A673 (cell line): ENCODE measurements at regions not wholly inside any gene's neighbourhood (a gene's known extent, or its start where the extent isn't known, plus 50 kb on each side); places are given as distances from the start of the nearest gene placed in this dataset.

Experiments used
- BruUV-seq: library from RNA; stranded (reverse); fragments of 400-500 nt; replicated peaks from 2 replicates; lab custom pipeline; 2021; lab: Mats Ljungman, UMichigan
- CTCF ChIA-PET: fragments of 300-600 bp; sonication (Branson Sonifier 250); formaldehyde crosslinking; loops from one replicate; lab custom pipeline; 2022; ENCODE audit warnings: antibody characterized with exemption; lab: Charles Lee
- POLR2A ChIA-PET: fragments of 300-600 bp; sonication (Branson Sonifier 250); formaldehyde crosslinking; loops from one replicate; lab custom pipeline; 2022; ENCODE audit warnings: antibody characterized with exemption; ENCODE audit not compliant: low non-redundant PET; lab: Charles Lee
- DNase-seq: peaks from one replicate; pipeline ENCODE4 v3.0.0-alpha.2; 2015; ENCODE audit warnings: low spot score
- H3K27ac ChIP-seq: fragments of 200-600 bp; sonication (generic); 2 replicates; pipeline ENCODE4 v1.5.1; 2016; ENCODE audit warnings: mixed run types, low read depth, mild to moderate bottlenecking, mixed read lengths, antibody characterized with exemption, low read length; ENCODE audit not compliant: poor library complexity, severe bottlenecking
- H3K27me3 ChIP-seq: fragments of 200-600 bp; sonication (generic); replicated peaks from 2 replicates; pipeline ENCODE4 v1.6.1; 2017; ENCODE audit warnings: mixed run types, low read depth, mild to moderate bottlenecking, mixed read lengths, antibody characterized with exemption, low read length; ENCODE audit not compliant: insufficient read depth, poor library complexity
- H3K36me3 ChIP-seq: fragments of 200-600 bp; sonication (generic); 2 replicates; pipeline ENCODE4 v1.6.1; 2016; ENCODE audit warnings: mixed run types, mild to moderate bottlenecking, mixed read lengths, antibody characterized with exemption, low read length; ENCODE audit not compliant: insufficient read depth, poor library complexity, severe bottlenecking
- H3K4me1 ChIP-seq: fragments of 200-600 bp; sonication (generic); 2 replicates; pipeline ENCODE4 v1.6.1; 2017; ENCODE audit warnings: mixed run types, mild to moderate bottlenecking, mixed read lengths, antibody characterized with exemption, low read length; ENCODE audit not compliant: insufficient read depth, poor library complexity, severe bottlenecking
- H3K4me3 ChIP-seq: fragments of 200-600 bp; sonication (generic); 2 replicates; pipeline ENCODE4 v1.5.1; 2016; ENCODE audit warnings: low read depth, mixed run types, mild to moderate bottlenecking, mixed read lengths, low read length; ENCODE audit not compliant: poor library complexity, severe bottlenecking
- H3K9me3 ChIP-seq: fragments of 200-600 bp; sonication (generic); 2 replicates; pipeline ENCODE4 v1.6.1; 2016; ENCODE audit warnings: mixed run types, low read depth, mild to moderate bottlenecking, mixed read lengths, antibody characterized with exemption, low read length; ENCODE audit not compliant: poor library complexity, severe bottlenecking
- EZH2 ChIP-seq: fragments of 200-600 bp; sonication (generic); IDR thresholded peaks from 2 replicates; pipeline ENCODE4 v1.6.1; 2017; ENCODE audit warnings: borderline replicate concordance, low read depth, mild to moderate bottlenecking, mixed read lengths, antibody characterized with exemption, low read length; ENCODE audit not compliant: poor library complexity, severe bottlenecking
- intact Hi-C: fragments of 100-400 bp; cut with micrococcal nuclease; formaldehyde crosslinking; loops from one replicate; pipeline ENCODE4 v1.10.0; 2022; ENCODE audit not compliant: unreplicated experiment
- TF ChIP-seq, protein P1 (sequence below): fragments of 300-800, 200-600 bp; sonication (generic); conservative IDR thresholded peaks from 2 replicates; pipeline ENCODE4 v1.5.1; 2017; ENCODE audit warnings: low read depth, mild to moderate bottlenecking, antibody characterized with exemption, low read length, moderate library complexity, mixed read lengths

DNA sequence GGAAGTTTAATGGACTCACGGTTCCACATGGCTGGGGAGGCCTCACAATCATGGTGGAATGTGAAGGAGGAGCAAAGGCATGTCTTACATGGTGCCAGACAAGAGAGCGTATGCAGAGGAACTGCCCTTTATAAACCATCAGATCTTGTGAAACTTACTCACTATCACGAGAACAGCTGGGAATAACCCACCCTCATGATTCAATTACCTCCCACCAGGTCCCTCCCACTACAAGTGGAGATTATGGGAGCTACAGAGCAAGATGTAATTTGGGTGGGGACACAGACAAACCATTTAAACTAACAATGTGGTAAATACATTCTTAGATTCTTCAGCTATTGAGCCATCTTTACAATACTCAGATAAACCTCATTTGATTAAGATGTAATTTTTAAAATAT, 176.1 kb downstream of the SH3BP4 start:
- no peak for DNase-seq
- no peaks in the 10 kb centered on the region for H3K9me3 ChIP-seq
- no peak overlapping the region for H3K4me3 ChIP-seq
- H3K27ac ChIP-seq = no peak overlapping the region
- intact Hi-C loops = no loop called here
- POLR2A ChIA-PET = no interaction called here
- CTCF ChIA-PET = interaction anchor here (0.6 kb wide), 1 partner anchor 358 kb away, joined by 4 read pairs; no protein-coding TSS in a partner anchor
- H3K4me1 ChIP-seq = peaks cover 14% of the 10 kb centered on the region
- H3K36me3 ChIP-seq = no peaks in the 10 kb centered on the region
- no peak for TF ChIP-seq EZH2
- TF ChIP-seq, protein P1, sequence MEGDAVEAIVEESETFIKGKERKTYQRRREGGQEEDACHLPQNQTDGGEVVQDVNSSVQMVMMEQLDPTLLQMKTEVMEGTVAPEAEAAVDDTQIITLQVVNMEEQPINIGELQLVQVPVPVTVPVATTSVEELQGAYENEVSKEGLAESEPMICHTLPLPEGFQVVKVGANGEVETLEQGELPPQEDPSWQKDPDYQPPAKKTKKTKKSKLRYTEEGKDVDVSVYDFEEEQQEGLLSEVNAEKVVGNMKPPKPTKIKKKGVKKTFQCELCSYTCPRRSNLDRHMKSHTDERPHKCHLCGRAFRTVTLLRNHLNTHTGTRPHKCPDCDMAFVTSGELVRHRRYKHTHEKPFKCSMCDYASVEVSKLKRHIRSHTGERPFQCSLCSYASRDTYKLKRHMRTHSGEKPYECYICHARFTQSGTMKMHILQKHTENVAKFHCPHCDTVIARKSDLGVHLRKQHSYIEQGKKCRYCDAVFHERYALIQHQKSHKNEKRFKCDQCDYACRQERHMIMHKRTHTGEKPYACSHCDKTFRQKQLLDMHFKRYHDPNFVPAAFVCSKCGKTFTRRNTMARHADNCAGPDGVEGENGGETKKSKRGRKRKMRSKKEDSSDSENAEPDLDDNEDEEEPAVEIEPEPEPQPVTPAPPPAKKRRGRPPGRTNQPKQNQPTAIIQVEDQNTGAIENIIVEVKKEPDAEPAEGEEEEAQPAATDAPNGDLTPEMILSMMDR = no peak
- BruUV-seq = no TSS peak
- no peaks in the 10 kb centered on the region for H3K27me3 ChIP-seq

DNA sequence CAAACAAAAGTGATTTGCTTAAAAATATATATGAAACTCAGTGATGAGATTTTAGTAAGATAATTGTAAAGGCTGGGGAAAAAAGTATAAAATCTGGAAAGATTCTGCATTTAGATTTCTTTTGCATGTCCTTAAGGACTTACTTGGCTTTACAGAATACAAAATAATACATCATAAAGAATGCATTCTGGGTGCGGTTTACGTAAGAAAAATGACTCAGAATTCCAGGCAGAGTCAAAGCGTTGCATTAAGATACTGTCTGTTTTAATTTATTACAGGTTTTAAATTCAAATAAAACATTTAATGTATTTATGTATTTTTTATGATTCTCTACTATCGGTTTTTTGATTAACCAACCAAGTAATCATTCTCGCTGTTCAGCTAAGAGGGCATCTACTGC, 178.0 kb downstream of the SH3BP4 start:
- CTCF ChIA-PET = interaction anchor here (0.7 kb wide), 1 partner anchor 807 kb away, joined by 5 read pairs; no protein-coding TSS in a partner anchor
- H3K4me1 ChIP-seq = peaks cover 31% of the 10 kb centered on the region
- BruUV-seq = no TSS peak

DNA sequence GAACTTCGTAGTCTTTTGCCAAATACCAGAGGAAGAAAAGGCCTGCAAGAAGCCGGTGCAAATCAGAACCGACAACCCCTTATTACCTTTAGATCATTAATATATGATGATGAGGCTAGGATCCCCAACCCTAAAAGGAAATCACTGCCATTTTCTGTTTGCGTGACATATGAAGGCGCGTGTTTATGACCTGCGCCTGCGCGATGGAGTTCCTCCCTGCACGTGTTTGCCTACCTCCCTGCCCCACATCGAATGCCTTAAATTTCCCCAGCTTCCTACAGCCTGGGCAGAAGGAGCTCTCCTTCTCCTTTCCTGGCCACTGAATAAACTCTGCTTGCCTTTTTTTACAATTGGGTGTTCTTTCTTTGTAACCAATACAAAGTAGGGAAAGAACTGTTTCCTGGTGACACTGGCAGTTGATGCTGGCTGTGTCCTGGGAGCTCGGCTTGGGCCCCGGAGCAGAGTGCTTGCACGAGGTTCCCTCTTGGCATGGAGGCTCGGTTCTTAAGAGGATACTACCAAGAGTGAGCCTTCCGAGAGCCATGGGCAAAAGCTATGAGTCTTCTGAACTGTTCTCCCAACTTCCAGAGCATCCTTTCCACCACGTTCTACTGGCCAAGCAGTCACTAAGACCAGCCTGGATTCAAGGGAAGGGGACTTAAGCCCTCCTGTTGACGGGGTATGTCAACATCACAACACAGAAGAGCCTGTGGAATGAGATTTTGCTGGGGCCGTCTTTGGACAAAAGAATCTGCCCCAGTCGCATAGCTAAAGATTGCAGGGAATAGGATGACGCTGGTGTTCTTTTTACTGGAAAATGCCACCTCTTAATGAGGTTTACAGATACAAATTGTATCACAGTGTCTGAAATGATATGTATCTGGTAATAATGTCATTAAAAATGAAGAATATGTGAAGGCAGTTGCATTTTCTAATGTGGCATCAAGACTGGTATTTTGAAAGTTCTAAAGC, 179.8 kb downstream of the SH3BP4 start:
- intact Hi-C loops = loop anchor here (5.0 to 10.0 kb wide), 3 partner anchors 131 to 461 kb away; partner anchors contain the start of gene AGAP1

More for the DNA sequence above, 178.0 kb downstream of the SH3BP4 start:
- POLR2A ChIA-PET = no interaction called here
- no peaks in the 10 kb centered on the region for H3K27me3 ChIP-seq
- no peak overlapping the region for H3K4me3 ChIP-seq
- intact Hi-C loops = loop anchor here (5.0 to 10.0 kb wide), 3 partner anchors 132 to 462 kb away; partner anchors contain the start of gene AGAP1
- no peak for DNase-seq
- no peak overlapping the region for H3K27ac ChIP-seq
- H3K9me3 ChIP-seq = no peaks in the 10 kb centered on the region
- no peaks in the 10 kb centered on the region for H3K36me3 ChIP-seq
- no peak for TF ChIP-seq EZH2
- TF ChIP-seq, protein P1 = no peak

More for the DNA sequence above, 179.8 kb downstream of the SH3BP4 start:
- no peak overlapping the region for H3K4me3 ChIP-seq
- H3K27ac ChIP-seq = no peak overlapping the region
- no peaks in the 10 kb centered on the region for H3K9me3 ChIP-seq
- no peak for DNase-seq
- peaks cover 31% of the 10 kb centered on the region for H3K4me1 ChIP-seq
- CTCF ChIA-PET = no interaction called here
- TF ChIP-seq, protein P1 = no peak
- no peak for TF ChIP-seq EZH2
- BruUV-seq = no TSS peak
- H3K36me3 ChIP-seq = no peaks in the 10 kb centered on the region
- POLR2A ChIA-PET = interaction anchor here (0.6 kb wide), 1 partner anchor 12 kb away, joined by 3 read pairs; no protein-coding TSS in a partner anchor
- no peaks in the 10 kb centered on the region for H3K27me3 ChIP-seq
